ENCODE measurements at regions not wholly inside any gene's neighbourhood (a gene's known extent, or its start where the extent isn't known, plus 50 kb on each side); places are given as distances from the start of the nearest gene placed in this dataset.

DNA sequence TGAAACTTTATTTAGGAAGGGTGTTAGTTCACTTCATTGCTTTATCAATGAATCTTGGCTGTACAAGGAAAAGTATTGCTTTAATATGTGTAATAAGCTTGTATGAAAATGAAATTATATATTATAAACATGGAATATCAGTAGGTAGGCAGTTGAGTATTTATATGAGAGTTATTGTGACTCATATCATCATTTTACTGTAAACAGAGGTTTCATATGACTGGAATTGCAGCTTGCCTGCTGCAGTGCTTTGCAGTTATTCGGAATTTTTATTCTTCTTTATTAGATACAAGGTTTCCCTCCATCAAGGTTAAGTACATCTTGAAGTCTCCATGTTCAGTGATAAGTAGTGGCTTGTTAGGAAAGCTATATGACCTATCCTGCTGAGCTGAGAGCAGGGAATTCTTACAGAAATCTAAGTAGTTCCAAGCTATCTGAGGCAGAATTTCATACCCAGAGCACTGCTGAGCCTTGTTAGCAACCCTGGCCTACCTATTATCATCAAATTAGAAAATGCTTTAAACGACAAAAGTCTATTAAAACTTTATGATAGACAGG lies 111.2 kb downstream of the MGST1 start:
- ATAC-seq (no peak), DNase-seq (ENCODE audit: low spot score) (no peak)
- Mint-ChIP-seq H3K4me3 (no peak overlapping the region), H3K9me3 (no peaks in the 10 kb centered on the region), H3K4me1 (peaks cover 20% of the 10 kb centered on the region), H3K27me3 (ENCODE audit: insufficient read depth, low read depth, poor library complexity) (peaks cover 2% of the 10 kb centered on the region), H3K27ac (no peak overlapping the region), H3K36me3 (ENCODE audit: low read depth) (no peaks in the 10 kb centered on the region)
- H3K4me2 ChIP-seq: peak overlapping the region; percentile 33; the same call in 1 of the 2 replicates
- no peaks in the 10 kb centered on the region for H3F3A ChIP-seq (replicated peaks; ENCODE audit: low read depth)
- H4K20me1 ChIP-seq (replicated peaks; ENCODE audit: insufficient read depth): no peaks in the 10 kb centered on the region
- peaks cover 22% of the 10 kb centered on the region for H3K4me1 ChIP-seq (ENCODE audit: insufficient read depth)
- H2AFZ ChIP-seq: no peak overlapping the region
- no peak overlapping the region for H3K27ac ChIP-seq (ENCODE audit: low read depth)
- no peaks in the 10 kb centered on the region for H3K36me3 ChIP-seq (ENCODE audit: insufficient read depth)
- no peaks in the 10 kb centered on the region for H3K9me2 ChIP-seq (ENCODE audit: insufficient read depth)
- no peaks in the 10 kb centered on the region for H3K27me3 ChIP-seq (ENCODE audit: insufficient read depth)
- H3K79me2 ChIP-seq (replicated peaks; ENCODE audit: insufficient read depth): no peaks in the 10 kb centered on the region
- TF ChIP-seq JUNB (IDR thresholded peaks at IDR 0.05; ENCODE audit: unreplicated experiment): no peak
- TF ChIP-seq STAT1 (IDR thresholded peaks at IDR 0.05; ENCODE audit: unreplicated experiment): no peak
- no peak for TF ChIP-seq ZNF331 (CRISPR knock-in tag; IDR thresholded peaks at IDR 0.05; ENCODE audit: low read depth)
- TF ChIP-seq CREB1 (CRISPR knock-in tag; IDR thresholded peaks at IDR 0.05; ENCODE audit: low read depth): no peak
- TF ChIP-seq, protein P1, sequence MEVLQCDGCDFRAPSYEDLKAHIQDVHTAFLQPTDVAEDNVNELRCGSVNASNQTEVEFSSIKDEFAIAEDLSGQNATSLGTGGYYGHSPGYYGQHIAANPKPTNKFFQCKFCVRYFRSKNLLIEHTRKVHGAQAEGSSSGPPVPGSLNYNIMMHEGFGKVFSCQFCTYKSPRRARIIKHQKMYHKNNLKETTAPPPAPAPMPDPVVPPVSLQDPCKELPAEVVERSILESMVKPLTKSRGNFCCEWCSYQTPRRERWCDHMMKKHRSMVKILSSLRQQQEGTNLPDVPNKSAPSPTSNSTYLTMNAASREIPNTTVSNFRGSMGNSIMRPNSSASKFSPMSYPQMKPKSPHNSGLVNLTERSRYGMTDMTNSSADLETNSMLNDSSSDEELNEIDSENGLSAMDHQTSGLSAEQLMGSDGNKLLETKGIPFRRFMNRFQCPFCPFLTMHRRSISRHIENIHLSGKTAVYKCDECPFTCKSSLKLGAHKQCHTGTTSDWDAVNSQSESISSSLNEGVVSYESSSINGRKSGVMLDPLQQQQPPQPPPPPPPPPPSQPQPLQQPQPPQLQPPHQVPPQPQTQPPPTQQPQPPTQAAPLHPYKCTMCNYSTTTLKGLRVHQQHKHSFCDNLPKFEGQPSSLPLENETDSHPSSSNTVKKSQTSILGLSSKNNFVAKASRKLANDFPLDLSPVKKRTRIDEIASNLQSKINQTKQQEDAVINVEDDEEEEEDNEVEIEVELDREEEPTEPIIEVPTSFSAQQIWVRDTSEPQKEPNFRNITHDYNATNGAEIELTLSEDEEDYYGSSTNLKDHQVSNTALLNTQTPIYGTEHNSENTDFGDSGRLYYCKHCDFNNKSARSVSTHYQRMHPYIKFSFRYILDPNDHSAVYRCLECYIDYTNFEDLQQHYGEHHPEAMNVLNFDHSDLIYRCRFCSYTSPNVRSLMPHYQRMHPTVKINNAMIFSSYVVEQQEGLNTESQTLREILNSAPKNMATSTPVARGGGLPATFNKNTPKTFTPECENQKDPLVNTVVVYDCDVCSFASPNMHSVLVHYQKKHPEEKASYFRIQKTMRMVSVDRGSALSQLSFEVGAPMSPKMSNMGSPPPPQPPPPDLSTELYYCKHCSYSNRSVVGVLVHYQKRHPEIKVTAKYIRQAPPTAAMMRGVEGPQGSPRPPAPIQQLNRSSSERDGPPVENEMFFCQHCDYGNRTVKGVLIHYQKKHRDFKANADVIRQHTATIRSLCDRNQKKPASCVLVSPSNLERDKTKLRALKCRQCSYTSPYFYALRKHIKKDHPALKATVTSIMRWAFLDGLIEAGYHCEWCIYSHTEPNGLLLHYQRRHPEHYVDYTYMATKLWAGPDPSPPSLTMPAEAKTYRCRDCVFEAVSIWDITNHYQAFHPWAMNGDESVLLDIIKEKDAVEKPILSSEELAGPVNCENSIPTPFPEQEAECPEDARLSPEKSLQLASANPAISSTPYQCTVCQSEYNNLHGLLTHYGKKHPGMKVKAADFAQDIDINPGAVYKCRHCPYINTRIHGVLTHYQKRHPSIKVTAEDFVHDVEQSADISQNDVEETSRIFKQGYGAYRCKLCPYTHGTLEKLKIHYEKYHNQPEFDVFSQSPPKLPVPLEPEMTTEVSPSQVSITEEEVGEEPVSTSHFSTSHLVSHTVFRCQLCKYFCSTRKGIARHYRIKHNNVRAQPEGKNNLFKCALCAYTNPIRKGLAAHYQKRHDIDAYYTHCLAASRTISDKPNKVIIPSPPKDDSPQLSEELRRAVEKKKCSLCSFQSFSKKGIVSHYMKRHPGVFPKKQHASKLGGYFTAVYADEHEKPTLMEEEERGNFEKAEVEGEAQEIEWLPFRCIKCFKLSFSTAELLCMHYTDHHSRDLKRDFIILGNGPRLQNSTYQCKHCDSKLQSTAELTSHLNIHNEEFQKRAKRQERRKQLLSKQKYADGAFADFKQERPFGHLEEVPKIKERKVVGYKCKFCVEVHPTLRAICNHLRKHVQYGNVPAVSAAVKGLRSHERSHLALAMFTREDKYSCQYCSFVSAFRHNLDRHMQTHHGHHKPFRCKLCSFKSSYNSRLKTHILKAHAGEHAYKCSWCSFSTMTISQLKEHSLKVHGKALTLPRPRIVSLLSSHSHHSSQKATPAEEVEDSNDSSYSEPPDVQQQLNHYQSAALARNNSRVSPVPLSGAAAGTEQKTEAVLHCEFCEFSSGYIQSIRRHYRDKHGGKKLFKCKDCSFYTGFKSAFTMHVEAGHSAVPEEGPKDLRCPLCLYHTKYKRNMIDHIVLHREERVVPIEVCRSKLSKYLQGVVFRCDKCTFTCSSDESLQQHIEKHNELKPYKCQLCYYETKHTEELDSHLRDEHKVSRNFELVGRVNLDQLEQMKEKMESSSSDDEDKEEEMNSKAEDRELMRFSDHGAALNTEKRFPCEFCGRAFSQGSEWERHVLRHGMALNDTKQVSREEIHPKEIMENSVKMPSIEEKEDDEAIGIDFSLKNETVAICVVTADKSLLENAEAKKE (CRISPR knock-in tag; IDR thresholded peaks at IDR 0.05): no peak
- no peak for TF ChIP-seq ZNF114 (CRISPR knock-in tag; IDR thresholded peaks at IDR 0.05)
- TF ChIP-seq, protein P2, sequence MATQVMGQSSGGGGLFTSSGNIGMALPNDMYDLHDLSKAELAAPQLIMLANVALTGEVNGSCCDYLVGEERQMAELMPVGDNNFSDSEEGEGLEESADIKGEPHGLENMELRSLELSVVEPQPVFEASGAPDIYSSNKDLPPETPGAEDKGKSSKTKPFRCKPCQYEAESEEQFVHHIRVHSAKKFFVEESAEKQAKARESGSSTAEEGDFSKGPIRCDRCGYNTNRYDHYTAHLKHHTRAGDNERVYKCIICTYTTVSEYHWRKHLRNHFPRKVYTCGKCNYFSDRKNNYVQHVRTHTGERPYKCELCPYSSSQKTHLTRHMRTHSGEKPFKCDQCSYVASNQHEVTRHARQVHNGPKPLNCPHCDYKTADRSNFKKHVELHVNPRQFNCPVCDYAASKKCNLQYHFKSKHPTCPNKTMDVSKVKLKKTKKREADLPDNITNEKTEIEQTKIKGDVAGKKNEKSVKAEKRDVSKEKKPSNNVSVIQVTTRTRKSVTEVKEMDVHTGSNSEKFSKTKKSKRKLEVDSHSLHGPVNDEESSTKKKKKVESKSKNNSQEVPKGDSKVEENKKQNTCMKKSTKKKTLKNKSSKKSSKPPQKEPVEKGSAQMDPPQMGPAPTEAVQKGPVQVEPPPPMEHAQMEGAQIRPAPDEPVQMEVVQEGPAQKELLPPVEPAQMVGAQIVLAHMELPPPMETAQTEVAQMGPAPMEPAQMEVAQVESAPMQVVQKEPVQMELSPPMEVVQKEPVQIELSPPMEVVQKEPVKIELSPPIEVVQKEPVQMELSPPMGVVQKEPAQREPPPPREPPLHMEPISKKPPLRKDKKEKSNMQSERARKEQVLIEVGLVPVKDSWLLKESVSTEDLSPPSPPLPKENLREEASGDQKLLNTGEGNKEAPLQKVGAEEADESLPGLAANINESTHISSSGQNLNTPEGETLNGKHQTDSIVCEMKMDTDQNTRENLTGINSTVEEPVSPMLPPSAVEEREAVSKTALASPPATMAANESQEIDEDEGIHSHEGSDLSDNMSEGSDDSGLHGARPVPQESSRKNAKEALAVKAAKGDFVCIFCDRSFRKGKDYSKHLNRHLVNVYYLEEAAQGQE (IDR thresholded peaks at IDR 0.05; ENCODE audit: unreplicated experiment): no peak
- TF ChIP-seq POLR2AphosphoS5 (IDR thresholded peaks at IDR 0.05; ENCODE audit: low read depth): no peak
- TF ChIP-seq EZH2phosphoT487 (IDR thresholded peaks at IDR 0.05; ENCODE audit: unreplicated experiment): no peak
- TF ChIP-seq NANOG (IDR thresholded peaks at IDR 0.05; ENCODE audit: borderline replicate concordance): no peak
- TF ChIP-seq, protein P3, sequence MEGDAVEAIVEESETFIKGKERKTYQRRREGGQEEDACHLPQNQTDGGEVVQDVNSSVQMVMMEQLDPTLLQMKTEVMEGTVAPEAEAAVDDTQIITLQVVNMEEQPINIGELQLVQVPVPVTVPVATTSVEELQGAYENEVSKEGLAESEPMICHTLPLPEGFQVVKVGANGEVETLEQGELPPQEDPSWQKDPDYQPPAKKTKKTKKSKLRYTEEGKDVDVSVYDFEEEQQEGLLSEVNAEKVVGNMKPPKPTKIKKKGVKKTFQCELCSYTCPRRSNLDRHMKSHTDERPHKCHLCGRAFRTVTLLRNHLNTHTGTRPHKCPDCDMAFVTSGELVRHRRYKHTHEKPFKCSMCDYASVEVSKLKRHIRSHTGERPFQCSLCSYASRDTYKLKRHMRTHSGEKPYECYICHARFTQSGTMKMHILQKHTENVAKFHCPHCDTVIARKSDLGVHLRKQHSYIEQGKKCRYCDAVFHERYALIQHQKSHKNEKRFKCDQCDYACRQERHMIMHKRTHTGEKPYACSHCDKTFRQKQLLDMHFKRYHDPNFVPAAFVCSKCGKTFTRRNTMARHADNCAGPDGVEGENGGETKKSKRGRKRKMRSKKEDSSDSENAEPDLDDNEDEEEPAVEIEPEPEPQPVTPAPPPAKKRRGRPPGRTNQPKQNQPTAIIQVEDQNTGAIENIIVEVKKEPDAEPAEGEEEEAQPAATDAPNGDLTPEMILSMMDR (conservative IDR thresholded peaks at IDR 0.05; ENCODE audit: low read depth in 2 of 2): no peak
- TF ChIP-seq, protein P4, sequence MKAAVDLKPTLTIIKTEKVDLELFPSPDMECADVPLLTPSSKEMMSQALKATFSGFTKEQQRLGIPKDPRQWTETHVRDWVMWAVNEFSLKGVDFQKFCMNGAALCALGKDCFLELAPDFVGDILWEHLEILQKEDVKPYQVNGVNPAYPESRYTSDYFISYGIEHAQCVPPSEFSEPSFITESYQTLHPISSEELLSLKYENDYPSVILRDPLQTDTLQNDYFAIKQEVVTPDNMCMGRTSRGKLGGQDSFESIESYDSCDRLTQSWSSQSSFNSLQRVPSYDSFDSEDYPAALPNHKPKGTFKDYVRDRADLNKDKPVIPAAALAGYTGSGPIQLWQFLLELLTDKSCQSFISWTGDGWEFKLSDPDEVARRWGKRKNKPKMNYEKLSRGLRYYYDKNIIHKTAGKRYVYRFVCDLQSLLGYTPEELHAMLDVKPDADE (IDR thresholded peaks at IDR 0.05): no peak
- no peak for TF ChIP-seq EZH2 (IDR thresholded peaks at IDR 0.05; ENCODE audit: low read depth, unreplicated experiment)
- H3K4me3 ChIP-seq: no peak overlapping the region
